ENCODE measurements at regions not wholly inside any gene's neighbourhood (a gene's known extent, or its start where the extent isn't known, plus 50 kb on each side); places are given as distances from the start of the nearest gene placed in this dataset.
"Not testable (repeated sequence)": the region's sequence is repeated elsewhere in the genome, so short reads cannot be mapped to it uniquely, and the experiment has no call there.

DNA sequence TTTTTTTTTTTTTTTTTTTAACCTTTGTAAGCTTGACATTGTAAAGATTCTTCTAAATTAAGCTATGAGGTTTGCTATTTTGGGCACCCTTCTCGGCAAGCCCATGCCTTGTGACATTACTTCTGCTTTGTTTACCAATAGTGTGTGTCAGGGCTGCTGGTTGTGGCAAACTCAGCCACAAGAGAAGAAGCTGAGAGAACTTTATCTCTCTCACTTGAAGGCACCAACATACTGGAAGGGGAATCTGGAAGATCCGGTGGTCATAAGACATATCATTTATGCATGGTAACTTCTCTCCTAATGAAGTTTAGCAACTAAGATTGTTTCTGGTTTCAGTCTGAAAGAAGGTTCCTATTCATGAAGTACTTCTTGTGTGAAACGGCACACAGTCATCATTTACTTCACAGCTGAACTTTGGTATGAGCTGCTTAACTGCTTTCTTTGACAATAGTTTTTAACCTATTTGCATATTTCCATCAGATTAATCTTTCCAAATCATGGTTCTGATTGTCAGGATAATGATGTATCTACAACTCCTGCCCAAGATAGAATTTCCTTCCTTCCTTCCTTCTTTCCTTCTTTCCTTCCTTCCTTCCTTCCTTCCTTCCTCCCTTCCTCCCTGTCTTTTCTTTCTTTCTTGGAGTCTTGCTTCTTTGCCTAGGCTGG is 189.3 kb downstream of the NFKBIZ start:
- no peak for DNase-seq

DNA sequence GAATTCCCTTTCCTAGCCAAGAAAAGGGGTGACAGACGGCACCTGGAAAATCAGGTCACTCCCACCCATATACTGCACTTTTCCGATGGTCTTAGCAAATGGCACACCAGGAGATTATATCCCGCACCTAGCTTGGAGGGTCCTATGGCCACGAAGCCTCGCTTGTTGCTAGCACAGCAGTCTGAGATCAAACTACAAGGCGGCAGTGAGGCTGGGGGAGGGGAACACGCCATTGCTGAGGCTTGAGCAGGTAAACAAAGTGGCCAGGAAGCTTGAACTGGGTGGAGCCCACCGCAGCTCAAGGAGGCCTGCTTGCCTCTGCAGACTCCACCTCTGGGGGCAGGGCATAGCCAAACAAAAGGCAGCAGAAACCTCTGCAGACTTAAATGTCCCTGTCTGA is 190.8 kb downstream of the NFKBIZ start:
- not testable (repeated sequence) for DNase-seq

DNA sequence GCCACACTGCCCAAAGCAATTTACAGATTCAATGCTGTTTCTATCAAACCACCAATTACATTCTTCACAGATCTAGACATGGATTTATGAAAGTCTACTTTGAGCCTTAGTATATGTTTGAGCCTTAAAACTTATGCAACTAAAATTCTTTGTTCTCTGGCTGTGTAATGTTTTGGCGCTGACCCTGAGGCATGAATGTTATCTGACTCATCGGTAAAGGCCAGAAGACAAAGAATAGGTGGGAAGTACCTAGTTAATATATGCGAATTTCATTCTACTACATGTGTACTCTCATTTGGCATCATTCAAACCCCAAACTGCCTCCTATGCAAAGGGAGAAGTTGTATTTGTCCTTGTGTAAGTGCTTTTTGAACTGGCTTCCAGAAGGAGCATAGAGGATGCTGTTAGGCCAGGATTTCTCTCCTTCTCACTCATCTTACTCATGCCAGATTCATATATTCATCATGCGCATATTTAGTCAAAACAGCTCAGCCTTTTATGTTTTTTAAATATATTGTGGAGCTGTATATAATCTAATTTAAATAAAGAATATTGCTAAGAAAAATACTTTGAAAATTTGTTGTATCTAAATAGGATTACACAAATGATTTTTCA is 204.2 kb downstream of the NFKBIZ start:
- no peak for DNase-seq

DNA sequence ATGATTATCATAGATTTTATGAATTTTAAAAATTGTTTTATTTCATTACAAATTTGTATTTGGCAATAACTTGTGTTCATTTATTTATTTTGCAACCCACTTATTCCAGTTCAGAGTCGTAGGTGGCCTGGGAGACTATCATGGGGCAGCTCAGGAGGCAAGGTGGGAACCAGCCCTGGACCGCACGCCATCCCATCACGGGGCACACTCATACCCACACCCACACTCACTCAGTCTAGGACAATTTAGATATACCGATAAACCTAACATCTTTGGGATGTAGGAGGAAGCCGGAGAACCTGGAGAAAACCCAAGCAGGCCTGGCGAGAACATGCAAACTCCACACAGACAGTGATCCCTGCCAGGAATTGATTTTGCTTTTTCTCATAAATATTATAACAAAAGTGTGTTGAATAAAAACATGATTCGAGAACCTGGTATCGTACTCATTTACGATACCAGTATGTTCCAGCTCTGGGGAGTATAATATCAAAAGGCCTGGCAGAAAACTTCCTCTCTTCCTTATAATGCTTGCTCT is 205.3 kb downstream of the NFKBIZ start:
- no peak for DNase-seq

DNA sequence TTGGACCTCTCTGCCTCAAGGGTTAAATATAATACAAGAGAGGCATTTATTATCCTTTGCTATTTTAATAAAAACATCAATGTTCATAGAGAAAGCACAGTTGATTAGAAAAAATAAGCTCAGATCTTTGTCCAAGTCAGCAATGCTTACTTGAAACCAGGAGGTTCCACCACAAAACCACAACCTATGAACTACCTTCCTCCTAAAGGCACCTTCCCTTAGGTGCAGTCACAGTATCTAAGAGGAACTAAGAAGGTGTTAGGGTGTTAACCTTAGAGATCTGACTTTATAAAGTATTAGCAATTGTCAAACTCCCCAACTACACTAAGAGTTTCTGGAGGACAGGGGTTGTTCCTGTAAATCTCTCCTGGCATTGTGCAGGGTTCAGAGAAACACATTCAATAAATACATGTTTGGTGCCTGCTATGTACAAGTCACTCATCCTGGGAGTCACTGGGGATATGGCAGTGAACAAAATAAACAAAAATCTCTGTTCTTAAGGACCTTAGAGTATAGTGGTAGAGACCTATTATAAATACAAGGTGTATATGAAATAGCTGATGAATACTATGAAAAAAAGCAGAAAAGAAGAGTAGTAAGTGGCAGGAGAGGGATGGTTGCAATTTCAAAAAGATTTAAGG is 208.6 kb downstream of the NFKBIZ start:
- no peak for DNase-seq

DNA sequence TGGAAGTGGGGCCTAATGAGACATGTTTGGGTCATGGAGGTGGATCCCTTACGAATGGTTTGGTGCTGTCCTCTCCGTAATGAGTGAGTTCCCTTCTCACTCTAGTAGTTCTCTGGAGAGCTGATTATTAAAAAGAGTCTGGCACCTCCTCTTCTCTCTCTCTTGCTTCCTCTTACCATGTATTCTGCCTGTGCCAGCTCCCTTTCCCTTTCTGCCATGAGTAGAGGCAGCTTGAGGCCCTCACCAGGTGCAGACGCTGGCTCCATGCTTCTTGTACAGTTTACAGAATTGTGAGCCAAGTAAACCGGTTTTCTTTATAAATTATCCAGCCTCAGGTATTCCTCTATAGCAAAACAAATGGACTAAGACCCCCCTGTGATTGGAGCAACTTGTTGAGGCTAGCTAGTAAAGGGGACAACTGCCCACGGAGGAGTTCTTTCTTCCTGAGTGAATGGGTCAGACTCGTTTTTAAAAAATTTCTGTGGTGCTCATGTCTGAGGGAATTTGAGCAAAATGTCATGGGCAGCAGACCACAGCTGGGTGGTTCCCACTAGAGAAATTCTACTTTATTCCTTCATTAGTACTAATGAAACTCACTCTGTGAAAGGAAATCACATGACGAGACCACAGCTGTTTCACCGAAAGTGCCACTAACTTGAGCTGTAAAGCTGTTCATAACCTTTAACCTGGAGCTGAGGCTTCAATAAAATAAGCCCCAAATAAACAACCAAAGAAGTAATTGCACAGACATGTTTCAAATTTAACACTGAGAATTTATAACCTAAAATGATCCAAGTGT is 210.0 kb downstream of the NFKBIZ start:
- no peak for DNase-seq

DNA sequence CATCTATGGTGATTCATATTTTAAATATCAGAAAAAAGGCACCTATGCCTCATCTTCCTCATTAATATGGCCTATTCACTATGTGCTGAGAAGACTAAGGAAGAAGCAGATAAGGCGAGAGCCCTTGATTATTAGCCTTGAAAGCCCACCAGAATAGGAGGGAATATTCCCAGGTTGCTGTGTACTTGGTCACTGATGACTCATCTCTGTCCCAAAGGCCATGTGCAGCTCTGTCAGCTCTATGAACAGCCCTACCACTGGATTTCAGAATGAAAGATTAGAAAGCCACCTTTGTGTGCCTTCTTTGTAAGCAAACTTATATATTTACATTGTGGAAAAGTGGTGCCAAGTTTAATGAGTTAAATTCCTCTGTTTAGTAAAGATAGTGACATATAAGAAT is 211.5 kb downstream of the NFKBIZ start:
- DNase-seq = no peak

DNA sequence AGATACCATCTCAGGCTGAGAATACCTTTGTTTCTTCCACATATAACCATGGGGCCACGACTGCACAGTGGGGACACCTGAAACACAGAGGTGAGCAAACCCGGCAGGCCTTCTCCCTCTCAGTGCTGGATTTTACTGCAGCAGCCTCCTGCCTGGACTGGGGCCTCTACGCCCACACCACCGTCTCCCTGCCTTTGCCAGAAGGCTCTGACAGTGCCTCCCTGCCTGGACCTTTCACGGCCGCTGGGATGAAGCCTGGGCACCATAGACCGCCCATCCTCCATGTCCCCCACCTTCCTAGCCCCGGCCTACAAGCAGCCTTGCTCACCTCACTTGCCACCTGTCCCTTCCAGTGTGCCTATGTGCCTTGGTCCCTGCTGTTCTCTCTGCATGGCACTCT is 214.3 kb downstream of the NFKBIZ start:
- DNase-seq = no peak

DNA sequence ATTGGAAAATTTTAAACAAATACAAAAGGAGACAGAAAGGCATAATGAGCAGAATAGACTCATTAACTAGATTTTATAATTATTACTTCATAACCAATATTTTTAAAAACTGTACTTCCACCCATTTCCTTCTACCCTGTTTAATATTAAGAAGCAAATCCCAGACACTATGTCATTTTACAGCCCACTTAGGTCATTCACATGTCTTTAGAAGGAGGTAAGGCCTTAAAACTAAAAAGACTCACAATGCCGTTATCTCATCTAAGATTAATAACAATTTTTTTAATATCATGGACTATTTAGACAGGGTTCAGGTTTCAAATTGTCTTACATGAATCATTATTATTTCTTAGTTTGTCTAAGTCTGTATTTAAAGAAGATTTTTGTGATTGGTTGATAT is 217.2 kb downstream of the NFKBIZ start:
- no peak for DNase-seq

DNA sequence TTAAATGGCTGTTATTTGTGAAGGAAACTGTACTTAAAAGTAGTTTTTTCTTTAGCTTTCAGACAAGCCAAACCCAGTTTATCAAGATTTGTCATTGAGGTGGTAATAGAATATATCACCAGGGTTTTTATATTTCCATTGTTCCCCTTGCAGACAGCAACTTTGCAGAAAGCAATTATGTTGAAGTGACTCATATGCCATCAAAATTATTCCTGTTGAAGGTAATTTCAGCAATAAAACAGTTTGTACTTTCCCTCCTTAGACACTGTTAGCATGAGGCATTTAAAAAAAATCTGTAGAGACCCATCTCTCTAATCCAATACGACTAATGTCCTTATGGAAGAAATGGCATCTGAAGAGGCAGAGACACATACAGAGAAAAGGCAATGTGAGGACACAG is 219.0 kb downstream of the NFKBIZ start:
- DNase-seq = no peak

DNA sequence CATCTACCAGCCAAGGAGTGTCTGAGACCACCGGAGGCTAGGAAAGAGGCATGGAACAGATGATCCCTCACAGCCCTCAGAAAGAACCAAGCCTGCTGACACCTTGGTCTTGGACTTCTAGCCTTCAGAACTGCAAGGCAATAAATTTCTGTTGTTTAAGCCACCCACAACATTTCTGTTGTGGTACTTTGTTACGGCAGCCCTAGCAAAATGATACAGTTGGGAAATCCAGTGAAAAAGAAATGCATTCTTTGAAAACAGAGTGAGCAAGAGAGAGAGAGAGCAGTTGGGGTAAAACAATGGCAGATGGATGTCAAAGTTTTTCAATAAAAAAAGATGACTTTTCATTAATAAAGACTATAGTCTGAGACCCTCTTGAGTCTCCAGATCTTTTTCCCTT is 219.4 kb downstream of the NFKBIZ start:
- DNase-seq = no peak

DNA sequence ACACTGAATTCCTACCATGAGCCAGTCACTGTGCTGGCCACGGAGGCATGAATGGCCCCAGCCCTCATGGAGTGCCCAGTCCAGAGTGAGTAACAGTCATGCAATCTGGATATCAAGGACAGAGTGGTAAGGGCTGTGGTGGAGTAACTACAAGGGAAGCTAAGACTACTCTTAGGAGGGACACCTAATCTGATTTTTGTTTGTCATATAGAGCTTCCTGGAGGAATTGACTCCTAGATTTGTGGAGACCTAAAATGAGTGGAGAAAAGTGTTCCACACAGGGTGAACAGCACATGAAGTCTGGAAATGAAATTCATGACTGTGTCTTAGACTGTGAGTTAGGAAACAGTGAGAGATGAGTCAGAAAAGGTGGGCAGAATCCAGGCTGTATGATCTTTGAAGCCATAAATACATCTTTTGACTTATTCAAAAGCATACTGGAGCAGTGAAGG is 219.9 kb downstream of the NFKBIZ start:
- DNase-seq = no peak

DNA sequence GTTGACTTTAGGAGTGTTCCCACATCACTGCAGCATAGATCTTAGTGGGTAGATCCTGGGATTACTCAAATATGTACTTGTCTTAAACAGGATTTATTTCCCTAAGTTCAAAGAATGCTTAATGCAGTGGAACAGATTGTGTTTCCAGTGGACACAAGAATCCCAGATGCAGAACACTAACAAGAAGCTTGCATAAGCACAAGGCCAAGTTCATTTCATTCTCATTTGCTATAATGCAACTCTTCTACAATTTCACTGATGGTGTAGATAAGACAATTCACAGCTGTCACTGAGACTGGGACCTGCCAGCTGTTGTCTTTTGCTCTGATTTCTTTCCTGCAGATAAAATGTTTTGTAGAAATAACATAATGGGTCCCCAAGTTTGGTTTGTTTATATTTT is 225.6 kb downstream of the NFKBIZ start:
- no peak for DNase-seq

DNA sequence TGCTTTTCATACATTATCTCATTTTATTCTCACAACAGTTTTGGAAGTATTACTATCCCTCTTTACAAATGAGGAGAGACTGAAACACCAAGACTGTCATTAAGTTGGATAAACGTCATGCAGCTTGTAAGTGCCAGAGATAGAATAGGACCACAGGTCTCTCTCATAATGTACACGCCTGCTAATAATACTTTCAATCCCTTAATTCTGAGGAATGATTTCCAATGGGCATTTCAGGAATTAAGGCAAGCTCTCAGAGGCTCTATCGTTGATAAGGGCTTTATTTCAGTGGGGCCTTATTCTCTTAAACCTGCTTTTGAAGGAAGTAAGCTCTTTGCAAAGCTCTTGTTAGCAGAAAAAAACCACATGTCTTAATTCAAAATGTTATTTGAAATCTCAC is 229.1 kb downstream of the NFKBIZ start:
- DNase-seq = no peak

DNA sequence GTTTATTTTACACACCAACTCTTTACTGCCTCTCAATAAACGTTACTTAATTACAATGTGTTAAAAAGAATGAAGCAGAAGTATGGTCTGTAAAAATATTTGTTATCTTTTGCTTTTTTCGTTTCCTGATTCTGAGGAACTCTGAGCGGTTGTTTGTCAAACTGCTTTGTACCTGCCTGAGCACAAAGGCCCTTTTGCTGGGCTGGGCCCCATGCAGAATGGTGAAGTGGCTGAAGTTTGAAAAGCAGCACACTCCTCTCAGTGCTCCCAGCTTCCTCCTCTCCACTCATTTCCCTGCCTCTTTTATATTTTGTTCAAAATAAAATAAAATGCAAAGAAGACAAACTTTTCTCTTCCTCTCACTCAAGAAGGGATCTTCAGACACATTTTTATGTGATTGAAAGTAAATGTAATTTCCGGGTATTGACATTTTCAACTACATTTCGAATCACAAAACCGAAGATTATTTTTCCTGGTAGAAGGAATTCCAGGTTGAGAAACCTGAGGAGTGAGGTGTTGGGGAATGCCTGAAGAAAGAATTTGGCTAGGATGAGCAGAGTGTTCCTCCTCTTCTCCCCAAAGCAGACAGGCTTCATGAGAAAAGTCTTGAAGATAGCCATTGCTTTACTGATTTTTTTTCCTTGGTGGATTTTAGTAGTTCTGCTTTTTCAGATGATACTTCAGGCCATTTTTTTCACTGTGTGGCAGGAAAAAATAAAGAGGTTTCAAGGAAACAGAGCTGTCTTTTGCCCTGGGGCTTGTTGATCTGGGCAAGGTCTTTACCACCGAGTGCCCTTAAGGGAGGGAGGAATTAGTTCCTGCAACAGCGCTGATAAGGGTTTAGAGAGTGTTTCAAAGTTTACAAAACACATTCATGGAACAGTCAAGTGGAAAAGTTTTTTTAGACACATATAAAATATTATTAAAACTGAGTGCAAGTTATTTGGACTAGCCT is 229.8 kb downstream of the NFKBIZ start:
- DNase-seq = no peak

DNA sequence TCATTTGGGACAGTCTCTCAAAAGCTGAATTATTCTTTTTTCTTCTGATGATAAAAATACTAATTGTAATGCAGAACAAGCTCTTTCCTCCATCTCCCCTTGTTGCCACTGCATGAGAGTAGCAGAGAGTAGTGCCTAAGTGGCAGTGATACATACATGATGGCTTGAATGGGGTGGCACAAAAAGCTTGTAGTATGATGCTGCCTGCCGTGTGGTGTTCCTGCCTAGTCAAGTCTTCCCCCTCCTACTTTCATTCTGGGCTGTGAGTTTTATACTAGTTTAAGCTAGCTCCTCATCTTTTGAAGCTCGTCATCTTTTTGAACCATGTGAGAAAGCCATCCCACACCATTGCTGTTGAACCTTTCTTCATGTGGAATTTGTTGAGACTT is 230.5 kb downstream of the NFKBIZ start:
- DNase-seq = no peak

DNA sequence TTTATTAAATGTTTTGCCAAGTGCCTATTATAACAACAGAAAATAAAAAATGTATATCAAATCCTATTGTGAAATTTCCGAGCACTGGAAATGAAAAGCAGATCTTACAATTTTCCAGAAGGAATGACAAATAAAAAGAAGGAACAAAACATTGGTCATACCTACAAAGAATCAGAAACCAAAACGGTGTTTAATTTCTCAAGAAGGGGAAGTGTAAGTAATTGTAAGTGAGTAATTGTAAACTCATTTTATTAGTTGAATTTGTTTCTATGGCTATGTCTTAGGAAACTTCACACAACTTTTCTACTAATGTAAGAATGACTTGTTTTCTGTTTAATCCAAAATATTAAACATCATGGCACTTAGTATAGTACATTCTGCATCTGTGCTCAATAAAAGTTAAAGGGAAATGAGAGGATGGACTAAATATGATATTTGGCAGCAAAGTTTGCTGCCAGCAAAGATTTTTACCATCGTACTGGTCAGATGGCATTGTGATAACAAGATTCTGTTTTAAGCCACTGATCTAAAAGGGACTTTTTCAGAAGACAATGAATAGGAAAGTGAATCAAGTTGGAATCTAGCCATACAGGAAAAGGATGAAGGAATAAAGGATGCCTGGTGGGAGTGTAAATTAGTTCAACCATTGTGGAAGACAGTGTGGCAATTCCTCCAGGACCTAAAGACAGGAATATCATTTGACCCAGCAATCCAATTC is 232.4 kb downstream of the NFKBIZ start:
- no peak for DNase-seq

DNA sequence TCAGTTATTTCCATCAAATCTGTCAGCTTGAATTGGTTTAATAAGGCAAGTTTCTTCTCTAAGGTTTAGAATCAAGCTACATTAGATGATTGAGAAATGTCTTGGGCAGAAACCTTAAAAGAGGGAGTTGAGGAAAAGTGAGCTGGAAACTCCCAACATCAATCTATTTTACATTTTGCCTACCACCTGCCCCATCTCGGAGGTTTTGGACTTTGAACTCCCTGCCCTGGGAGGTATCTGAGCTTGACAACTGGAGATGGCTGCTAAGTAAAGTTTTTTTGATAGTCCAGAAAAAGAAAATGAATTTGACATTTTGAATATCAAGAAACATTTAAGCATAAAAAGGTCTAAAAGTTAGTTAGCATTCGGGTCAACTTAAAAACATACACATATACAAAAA is 234.2 kb downstream of the NFKBIZ start:
- DNase-seq = no peak

DNA sequence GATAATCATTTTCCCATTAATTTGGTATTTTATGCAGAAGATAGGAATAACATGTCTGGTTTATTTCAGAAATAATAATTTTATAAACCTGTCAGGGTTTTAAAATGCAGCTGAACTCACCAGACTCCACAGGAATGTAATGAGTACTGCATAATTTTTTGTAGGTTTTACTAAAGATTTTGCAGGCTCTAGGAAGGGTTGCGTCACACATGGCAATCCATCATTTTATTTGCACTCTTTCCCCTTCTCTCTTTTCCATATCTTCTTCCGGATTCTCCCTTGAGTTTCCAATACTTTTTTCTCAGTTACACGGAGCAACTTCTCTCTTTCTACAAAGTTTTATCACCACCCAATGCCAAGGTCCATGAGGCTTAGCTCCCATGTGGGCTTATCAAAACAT is 234.7 kb downstream of the NFKBIZ start:
- no peak for DNase-seq

DNA sequence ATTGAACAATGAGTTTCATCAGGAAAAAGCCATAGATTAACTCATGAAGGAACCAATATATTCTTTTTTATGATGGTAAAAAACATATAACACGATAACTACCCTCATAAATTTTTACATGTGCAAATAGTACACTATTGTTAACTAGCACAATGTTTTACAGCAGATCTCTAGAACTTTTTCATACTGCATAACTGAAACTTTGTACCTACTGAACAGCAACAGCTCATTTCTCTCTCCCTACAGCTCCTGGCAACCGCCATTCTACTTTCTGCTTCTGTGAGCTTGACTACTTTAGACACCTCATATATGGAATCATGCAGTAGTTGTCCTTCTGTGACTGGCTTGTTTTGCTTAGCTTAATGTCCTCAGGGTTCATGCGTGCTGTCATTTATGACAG is 235.4 kb downstream of the NFKBIZ start:
- DNase-seq = no peak

DNA sequence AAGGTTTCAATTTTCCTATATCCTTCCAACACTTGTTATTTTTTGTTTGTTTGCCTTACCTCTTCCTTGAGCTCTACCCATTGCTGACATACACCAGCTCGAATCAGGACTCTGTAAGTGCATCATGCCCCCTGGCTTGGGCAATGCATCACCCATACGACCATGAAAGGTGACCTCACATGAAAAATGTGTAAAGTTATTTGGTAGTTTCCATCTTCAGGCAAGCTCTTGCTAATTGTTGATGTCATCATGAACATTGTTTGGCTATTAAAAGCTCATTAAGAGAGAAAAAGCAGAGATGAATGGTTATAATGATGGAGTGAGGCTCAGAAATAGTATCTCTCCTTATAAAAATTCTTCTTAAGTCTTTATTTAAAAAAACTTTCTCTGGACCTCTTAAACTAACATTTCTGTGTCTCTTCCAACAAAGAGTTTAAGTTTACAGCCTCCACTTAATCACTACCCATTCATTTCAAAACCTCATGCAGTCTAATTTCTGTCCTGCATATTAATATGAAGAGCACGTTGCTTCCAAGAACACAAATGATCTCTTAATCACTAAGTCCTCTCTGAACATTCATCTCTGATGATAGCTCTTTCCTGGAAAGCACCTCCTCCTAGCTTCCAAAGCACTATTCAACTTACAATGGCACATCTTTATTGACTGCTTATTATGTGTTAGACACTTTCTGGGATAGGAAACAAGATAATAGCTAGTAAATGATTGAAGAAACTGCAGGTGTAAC is 236.3 kb downstream of the NFKBIZ start:
- DNase-seq = no peak
